ACHN (cell line): ENCODE measurements at regions not wholly inside any gene's neighbourhood (a gene's known extent, or its start where the extent isn't known, plus 50 kb on each side); places are given as distances from the start of the nearest gene placed in this dataset.

Experiments used
- DNase-seq: peaks from one replicate; pipeline ENCODE4 v3.0.0-alpha.2; 2015
- in situ Hi-C: cut with HindIII; loops from 2 replicates; pipeline ENCODE4 v1.10.0; 2017; ENCODE audit warnings: low sequenced_read_pairs, low pct_ligation_motif_present, low pct_unique_long_range_greater_than_20kb

GRCh38 chr5:68534956-68535520 is 319.5 kb downstream of the PIK3R1 start:
- in situ Hi-C loops = no loop called here
- no peak for DNase-seq

GRCh38 chr5:68538814-68539420 is 323.4 kb downstream of the PIK3R1 start:
- DNase-seq = no peak
- in situ Hi-C loops = no loop called here

- in situ Hi-C loops = no loop called here
- no peak for DNase-seq
These were observed 325.4 kb downstream of the PIK3R1 start for GRCh38 chr5:68540798-68541590.

GRCh38 chr5:68542207-68542606 is 326.7 kb downstream of the PIK3R1 start:
- no peak for DNase-seq
- in situ Hi-C loops = no loop called here

GRCh38 chr5:68543212-68543611 is 327.7 kb downstream of the PIK3R1 start:
- no peak for DNase-seq
- in situ Hi-C loops = no loop called here

- DNase-seq = no peak
- in situ Hi-C loops = no loop called here
These were observed 328.6 kb downstream of the PIK3R1 start for GRCh38 chr5:68544091-68544647.

- in situ Hi-C loops = no loop called here
- no peak for DNase-seq
These were observed 329.3 kb downstream of the PIK3R1 start for GRCh38 chr5:68544648-68545552.

- in situ Hi-C loops = no loop called here
These were observed 330.2 kb downstream of the PIK3R1 start for GRCh38 chr5:68545636-68546295.

GRCh38 chr5:68547056-68547455 is 331.5 kb downstream of the PIK3R1 start:
- no peak for DNase-seq
- in situ Hi-C loops = no loop called here

More at GRCh38 chr5:68545636-68546295, 330.2 kb downstream of the PIK3R1 start:
- DNase-seq = no peak

- no peak for DNase-seq
- in situ Hi-C loops = no loop called here
These were observed 332.1 kb downstream of the PIK3R1 start for GRCh38 chr5:68547622-68548021.

- in situ Hi-C loops = no loop called here
- DNase-seq = no peak
These were observed 333.6 kb downstream of the PIK3R1 start for GRCh38 chr5:68548959-68549676.

GRCh38 chr5:68550015-68550414 is 334.5 kb downstream of the PIK3R1 start:
- no peak for DNase-seq
- in situ Hi-C loops = no loop called here

GRCh38 chr5:68551436-68551835 is 335.9 kb downstream of the PIK3R1 start:
- in situ Hi-C loops = no loop called here
- DNase-seq = no peak

GRCh38 chr5:68554571-68555279 is 339.2 kb downstream of the PIK3R1 start:
- in situ Hi-C loops = no loop called here
- no peak for DNase-seq

GRCh38 chr5:68555907-68556681 is 340.5 kb downstream of the PIK3R1 start:
- in situ Hi-C loops = no loop called here
- DNase-seq = no peak

- DNase-seq = no peak
- in situ Hi-C loops = no loop called here
These were observed 341.8 kb downstream of the PIK3R1 start for GRCh38 chr5:68557162-68557936.
